ENCODE measurements at regions not wholly inside any gene's neighbourhood (a gene's known extent, or its start where the extent isn't known, plus 50 kb on each side); places are given as distances from the start of the nearest gene placed in this dataset.

- FAIRE-seq (no peak), DNase-seq (ENCODE audit: low spot score) (no peak)
These were observed 111.9 kb upstream of the SLC44A3 start for GRCh38 chr1:94708299-94708685.

- FAIRE-seq (no peak), DNase-seq (ENCODE audit: low spot score) (no peak)
These were observed 112.5 kb upstream of the SLC44A3 start for GRCh38 chr1:94707321-94708298.

GRCh38 chr1:94702442-94702815, 117.7 kb upstream of the SLC44A3 start:
- DNase-seq (ENCODE audit: low spot score) (no peak), FAIRE-seq (no peak)

GRCh38 chr1:94701796-94702441, 118.2 kb upstream of the SLC44A3 start:
- no peak for DNase-seq (ENCODE audit: low spot score)
- FAIRE-seq: no peak

- FAIRE-seq (no peak), DNase-seq (ENCODE audit: low spot score) (no peak)
These were observed 121.2 kb upstream of the SLC44A3 start for GRCh38 chr1:94698759-94699502.

- no peak for DNase-seq (ENCODE audit: low spot score)
- FAIRE-seq: no peak
These were observed 121.8 kb upstream of the SLC44A3 start for GRCh38 chr1:94698356-94698755.

GRCh38 chr1:94697839-94698238, 122.3 kb upstream of the SLC44A3 start:
- DNase-seq (ENCODE audit: low spot score) (no peak), FAIRE-seq (no peak)

GRCh38 chr1:94694226-94694915, 125.8 kb upstream of the SLC44A3 start:
- no peak for FAIRE-seq
- DNase-seq (ENCODE audit: low spot score): no peak

GRCh38 chr1:94693435-94693834, 126.7 kb upstream of the SLC44A3 start:
- no peak for FAIRE-seq
- DNase-seq (ENCODE audit: low spot score): no peak

GRCh38 chr1:94693029-94693428, 127.1 kb upstream of the SLC44A3 start:
- DNase-seq (ENCODE audit: low spot score) (no peak), FAIRE-seq (no peak)

GRCh38 chr1:94688646-94689045, 131.5 kb upstream of the SLC44A3 start:
- FAIRE-seq (no peak), DNase-seq (ENCODE audit: low spot score) (no peak)

GRCh38 chr1:94686882-94687281, 133.3 kb upstream of the SLC44A3 start:
- DNase-seq (ENCODE audit: low spot score): no peak
- no peak for FAIRE-seq

- DNase-seq (ENCODE audit: low spot score) (no peak), FAIRE-seq (no peak)
These were observed 135.4 kb upstream of the SLC44A3 start for GRCh38 chr1:94684690-94685250.

- no peak for DNase-seq (ENCODE audit: low spot score)
- no peak for FAIRE-seq
These were observed 136.3 kb upstream of the SLC44A3 start for GRCh38 chr1:94683886-94684285.

GRCh38 chr1:94680039-94680377, 138.4 kb upstream of the F3 start:
- no peak for DNase-seq (ENCODE audit: low spot score)

GRCh38 chr1:94679332-94680038, 137.9 kb upstream of the F3 start:
- no peak for FAIRE-seq

More at GRCh38 chr1:94680039-94680377, 138.4 kb upstream of the F3 start:
- FAIRE-seq: no peak

GRCh38 chr1:94678202-94678848, 136.8 kb upstream of the F3 start:
- FAIRE-seq: no peak
- DNase-seq (ENCODE audit: low spot score): no peak

More at GRCh38 chr1:94679332-94680038, 137.9 kb upstream of the F3 start:
- DNase-seq (ENCODE audit: low spot score): no peak

- DNase-seq (ENCODE audit: low spot score) (no peak), FAIRE-seq (no peak)
These were observed 136.2 kb upstream of the F3 start for GRCh38 chr1:94677714-94678113.

GRCh38 chr1:94677087-94677486, 135.5 kb upstream of the F3 start:
- DNase-seq (ENCODE audit: low spot score): no peak
- FAIRE-seq: no peak

GRCh38 chr1:94676686-94677085, 135.1 kb upstream of the F3 start:
- no peak for FAIRE-seq

More at GRCh38 chr1:94676686-94677085, 135.1 kb upstream of the F3 start:
- no peak for DNase-seq (ENCODE audit: low spot score)

All from urothelium cell line (cell line).